ENCODE measurements at regions not wholly inside any gene's neighbourhood (a gene's known extent, or its start where the extent isn't known, plus 50 kb on each side); places are given as distances from the start of the nearest gene placed in this dataset.
A peak's percentile ranks its signal among the peaks of the same experiment; 100 is the strongest.

- DNase-seq = no peak
- H3K27me3 ChIP-seq = no peaks in the 10 kb centered on the region
- intact Hi-C loops (cut with DNase I; ENCODE audit: low total_unique reads) (no loop called here), in situ Hi-C loops (cut with MboI; ENCODE audit: low pct_ligation_motif_present in 1 of 4, low pct_unique_long_range_greater_than_20kb in 1 of 4, low sequenced_read_pairs in 3 of 4) (no loop called here)
- H3K4me3 ChIP-seq = no peak overlapping the region
- no peaks in the 10 kb centered on the region for H3K36me3 ChIP-seq
- no peak for TF ChIP-seq POLR2A (IDR thresholded peaks at IDR 0.05)
- no peak for TF ChIP-seq EP300 (IDR thresholded peaks at IDR 0.05; ENCODE audit: low read depth)
- no peak for TF ChIP-seq POLR2AphosphoS5 (IDR thresholded peaks at IDR 0.05)
- no peak for TF ChIP-seq CTCF (IDR thresholded peaks at IDR 0.05)
- no peaks in the 10 kb centered on the region for H3K9me3 ChIP-seq
- H3K27ac ChIP-seq = peak overlapping the region in 2 of 4 donors; percentile 32 to 55
- 71 to 75% methylated on average over 6 to 8 of the region's 8 CpGs for WGBS, 2 donors (ENCODE audit: low coverage in 1 of 2)
- peaks cover 15 to 63% (median 39%) of the 10 kb centered on the region in 4 donors for H3K4me1 ChIP-seq
Observed at GRCh38 chr4:24643774-24644520, 59.6 kb upstream of the DHX15 start.

GRCh38 chr4:24644983-24645764 lies 60.8 kb upstream of the DHX15 start:
- in situ Hi-C loops (cut with MboI; ENCODE audit: low pct_ligation_motif_present in 1 of 4, low pct_unique_long_range_greater_than_20kb in 1 of 4, low sequenced_read_pairs in 3 of 4) (no loop called here), intact Hi-C loops (cut with DNase I; ENCODE audit: low total_unique reads) (no loop called here)
- Histone ChIP-seq H3K36me3 (no peaks in the 10 kb centered on the region), H3K9me3 (no peaks in the 10 kb centered on the region), H3K4me3 (no peak overlapping the region), H3K27ac (peak overlapping the region in 3 of 4 donors; percentile 0 to 55 (median 40)), H3K4me1 (peaks cover 15 to 51% (median 34%) of the 10 kb centered on the region in 4 donors), H3K27me3 (no peaks in the 10 kb centered on the region)
- TF ChIP-seq CTCF (IDR thresholded peaks at IDR 0.05) (no peak), POLR2A (IDR thresholded peaks at IDR 0.05) (no peak), POLR2AphosphoS5 (IDR thresholded peaks at IDR 0.05) (no peak), EP300 (IDR thresholded peaks at IDR 0.05; ENCODE audit: low read depth) (no peak)
- DNase-seq = no peak
- 39 to 42% methylated on average over 3 to 6 of the region's 6 CpGs for WGBS, 2 donors (ENCODE audit: low coverage in 1 of 2)

GRCh38 chr4:24645765-24646550 lies 61.6 kb upstream of the DHX15 start:
- DNase-seq = no peak
- Histone ChIP-seq H3K36me3 (no peaks in the 10 kb centered on the region), H3K9me3 (no peaks in the 10 kb centered on the region), H3K27ac (peak overlapping the region in 1 of 4 donors; percentile 55), H3K4me3 (no peak overlapping the region), H3K4me1 (peaks cover 15 to 44% (median 30%) of the 10 kb centered on the region in 4 donors), H3K27me3 (no peaks in the 10 kb centered on the region)
- WGBS, 2 donors (ENCODE audit: low coverage in 1 of 2) = 37 to 49% methylated on average over 2 to 4 of the region's 4 CpGs
- intact Hi-C loops (cut with DNase I; ENCODE audit: low total_unique reads) = no loop called here
- no peak for TF ChIP-seq POLR2AphosphoS5 (IDR thresholded peaks at IDR 0.05)
- no peak for TF ChIP-seq POLR2A (IDR thresholded peaks at IDR 0.05)
- no peak for TF ChIP-seq CTCF (IDR thresholded peaks at IDR 0.05)
- no peak for TF ChIP-seq EP300 (IDR thresholded peaks at IDR 0.05; ENCODE audit: low read depth)
- in situ Hi-C loops (cut with MboI; ENCODE audit: low pct_ligation_motif_present in 1 of 4, low pct_unique_long_range_greater_than_20kb in 1 of 4, low sequenced_read_pairs in 3 of 4) = no loop called here

Measured in transverse colon (tissue), 4 donors.